Thyroid gland (tissue), 4 donors: ENCODE measurements at regions not wholly inside any gene's neighbourhood (a gene's known extent, or its start where the extent isn't known, plus 50 kb on each side); places are given as distances from the start of the nearest gene placed in this dataset.

Experiments used
- POLR2A ChIP-seq, 2 donors: fragments of 450-650 bp; IDR thresholded peaks; one replicate each; pipeline ENCODE4 v1.6.1; 2017; ENCODE audit warnings: antibody characterized with exemption in 2 of 2, mild to moderate bottlenecking in 2 of 2, moderate library complexity in 1 of 2
- TF ChIP-seq, protein P1 (sequence below), 6 experiments: fragments of 200-600 bp in 3 of 6; fragments of 450-650 bp in 3 of 6; sonication (generic) in 3 of 6; IDR thresholded peaks; one replicate each; pipeline ENCODE4 v1.5.1; 2016 to 2019; ENCODE audit warnings: antibody characterized with exemption in 6 of 6, mild to moderate bottlenecking in 2 of 6, inconsistent platforms in 1 of 6, moderate library complexity in 1 of 6

- TF ChIP-seq, protein P1, sequence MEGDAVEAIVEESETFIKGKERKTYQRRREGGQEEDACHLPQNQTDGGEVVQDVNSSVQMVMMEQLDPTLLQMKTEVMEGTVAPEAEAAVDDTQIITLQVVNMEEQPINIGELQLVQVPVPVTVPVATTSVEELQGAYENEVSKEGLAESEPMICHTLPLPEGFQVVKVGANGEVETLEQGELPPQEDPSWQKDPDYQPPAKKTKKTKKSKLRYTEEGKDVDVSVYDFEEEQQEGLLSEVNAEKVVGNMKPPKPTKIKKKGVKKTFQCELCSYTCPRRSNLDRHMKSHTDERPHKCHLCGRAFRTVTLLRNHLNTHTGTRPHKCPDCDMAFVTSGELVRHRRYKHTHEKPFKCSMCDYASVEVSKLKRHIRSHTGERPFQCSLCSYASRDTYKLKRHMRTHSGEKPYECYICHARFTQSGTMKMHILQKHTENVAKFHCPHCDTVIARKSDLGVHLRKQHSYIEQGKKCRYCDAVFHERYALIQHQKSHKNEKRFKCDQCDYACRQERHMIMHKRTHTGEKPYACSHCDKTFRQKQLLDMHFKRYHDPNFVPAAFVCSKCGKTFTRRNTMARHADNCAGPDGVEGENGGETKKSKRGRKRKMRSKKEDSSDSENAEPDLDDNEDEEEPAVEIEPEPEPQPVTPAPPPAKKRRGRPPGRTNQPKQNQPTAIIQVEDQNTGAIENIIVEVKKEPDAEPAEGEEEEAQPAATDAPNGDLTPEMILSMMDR (IDR thresholded peaks at IDR 0.05): no peak
- TF ChIP-seq POLR2A (IDR thresholded peaks at IDR 0.05): no peak
These were observed 170.5 kb upstream of the NPSR1 start for GRCh38 chr7:34487391-34488115.
